ENCODE measurements at regions not wholly inside any gene's neighbourhood (a gene's known extent, or its start where the extent isn't known, plus 50 kb on each side); places are given as distances from the start of the nearest gene placed in this dataset.

- intact Hi-C loops (cut with DNase I; ENCODE audit: low total_unique reads), result no loop called here
- Histone ChIP-seq H3K9me3 (peaks cover 0 to 17% (median 2%) of the 10 kb centered on the region in 8 donors), H3K27me3 (replicated peaks in 1 of 7) (no peaks in the 10 kb centered on the region), H3K27ac (no peak overlapping the region), H3K36me3 (no peaks in the 10 kb centered on the region), H3K4me3 (no peak overlapping the region), H3K4me1 (no peaks in the 10 kb centered on the region)
- WGBS, 5 donors, result 88 to 98% (median 97%) methylated on average over 2 of the region's 2 CpGs
- TF ChIP-seq POLR2A (IDR thresholded peaks at IDR 0.05) (no peak), CTCF (IDR thresholded peaks at IDR 0.05 in 8 of 11, conservative IDR thresholded peaks at IDR 0.05 in 3 of 11) (no peak)
- DNase-seq, result no peak
Observed at GRCh38 chr6:119636060-119636459, 286.5 kb upstream of the MAN1A1 start.

GRCh38 chr6:119633461-119633860 is 283.9 kb upstream of the MAN1A1 start:
- Histone ChIP-seq H3K4me3 (no peak overlapping the region), H3K9me3 (peaks cover 0 to 17% (median 2%) of the 10 kb centered on the region in 8 donors), H3K27ac (no peak overlapping the region), H3K36me3 (no peaks in the 10 kb centered on the region), H3K4me1 (no peaks in the 10 kb centered on the region), H3K27me3 (replicated peaks in 1 of 7) (no peaks in the 10 kb centered on the region)
- TF ChIP-seq POLR2A (IDR thresholded peaks at IDR 0.05) (no peak), CTCF (IDR thresholded peaks at IDR 0.05 in 8 of 11, conservative IDR thresholded peaks at IDR 0.05 in 3 of 11) (no peak), POLR2AphosphoS5 (IDR thresholded peaks at IDR 0.05) (no peak)
- WGBS, 5 donors, result 79 to 93% (median 86%) methylated on average over 3 of the region's 3 CpGs
- intact Hi-C loops (cut with DNase I; ENCODE audit: low total_unique reads), result no loop called here
- DNase-seq, result no peak

GRCh38 chr6:119630561-119631192 is 281.1 kb upstream of the MAN1A1 start:
- Histone ChIP-seq H3K4me1 (no peaks in the 10 kb centered on the region), H3K27me3 (replicated peaks in 1 of 7) (no peaks in the 10 kb centered on the region), H3K4me3 (no peak overlapping the region), H3K36me3 (no peaks in the 10 kb centered on the region), H3K27ac (no peak overlapping the region), H3K9me3 (peaks cover 0 to 17% (median 2%) of the 10 kb centered on the region in 8 donors)
- WGBS, 5 donors, result 83 to 87% (median 83%) methylated on average over 5 of the region's 5 CpGs
- TF ChIP-seq POLR2A (IDR thresholded peaks at IDR 0.05), result no peak
- no peak for TF ChIP-seq POLR2AphosphoS5 (IDR thresholded peaks at IDR 0.05)
- no peak for TF ChIP-seq CTCF (IDR thresholded peaks at IDR 0.05 in 8 of 11, conservative IDR thresholded peaks at IDR 0.05 in 3 of 11)
- intact Hi-C loops (cut with DNase I; ENCODE audit: low total_unique reads), result no loop called here
- DNase-seq, result no peak

- no peaks in the 10 kb centered on the region for H3K4me1 ChIP-seq
- no peak overlapping the region for H3K27ac ChIP-seq
- intact Hi-C loops (cut with DNase I; ENCODE audit: low total_unique reads), result no loop called here
- 92 to 97% (median 93%) methylated on average over 7 of the region's 7 CpGs for WGBS, 5 donors
- no peaks in the 10 kb centered on the region for H3K36me3 ChIP-seq
- no peaks in the 10 kb centered on the region for H3K27me3 ChIP-seq (replicated peaks in 1 of 7)
- TF ChIP-seq POLR2AphosphoS5 (IDR thresholded peaks at IDR 0.05) (no peak), POLR2A (IDR thresholded peaks at IDR 0.05) (no peak), CTCF (IDR thresholded peaks at IDR 0.05 in 8 of 11, conservative IDR thresholded peaks at IDR 0.05 in 3 of 11) (no peak)
- peaks cover 0 to 11% (median 0%) of the 10 kb centered on the region in 8 donors for H3K9me3 ChIP-seq
- H3K4me3 ChIP-seq, result no peak overlapping the region
- DNase-seq, result no peak
Observed at GRCh38 chr6:119628691-119629594, 279.4 kb upstream of the MAN1A1 start.

Data from spleen (tissue), 11 donors.